Peyer's patch (tissue), 4 donors: ENCODE measurements at regions not wholly inside any gene's neighbourhood (a gene's known extent, or its start where the extent isn't known, plus 50 kb on each side); places are given as distances from the start of the nearest gene placed in this dataset.

Experiments used
- CTCF ChIP-seq, 6 experiments: fragments of 450-650 bp in 4 of 6; fragments of 200-600 bp in 2 of 6; sonication (generic) in 1 of 6; IDR thresholded peaks; one replicate each; pipeline ENCODE4 v1.5.1; 2017 to 2019; ENCODE audit warnings: antibody characterized with exemption in 6 of 6, mild to moderate bottlenecking in 3 of 6, moderate library complexity in 1 of 6
- POLR2A ChIP-seq, 2 donors: fragments of 450-650 bp; IDR thresholded peaks; one replicate each; pipeline ENCODE4 v1.5.1; 2017; ENCODE audit warnings: antibody characterized with exemption in 2 of 2, mild to moderate bottlenecking in 2 of 2, moderate library complexity in 2 of 2

GRCh38 chr4:31896349-31896748, 1176.2 kb downstream of the PCDH7 start:
- TF ChIP-seq CTCF (IDR thresholded peaks at IDR 0.05) (no peak), POLR2A (IDR thresholded peaks at IDR 0.05) (no peak)
